GM23338 (cell line): ENCODE measurements at regions not wholly inside any gene's neighbourhood (a gene's known extent, or its start where the extent isn't known, plus 50 kb on each side); places are given as distances from the start of the nearest gene placed in this dataset.
"Not testable (repeated sequence)": the region's sequence is repeated elsewhere in the genome, so short reads cannot be mapped to it uniquely, and the experiment has no call there.

Experiments used
- ATAC-seq: fragments of 200-7000 bp; cut with Tn5 transposase; 3 replicates; pipeline ENCODE4 v1.9.1; 2020
- DNase-seq: peaks from one replicate; pipeline ENCODE4 v3.0.0-alpha.2; 2015; ENCODE audit warnings: low spot score
- H2AFZ ChIP-seq: fragments of 200-600 bp; sonication (generic); 2 replicates; pipeline ENCODE4 v1.8.0; 2016; ENCODE audit warnings: antibody characterized with exemption, mild to moderate bottlenecking, moderate library complexity
- H3F3A ChIP-seq: fragments of 200-600 bp; sonication (generic); replicated peaks from 2 replicates; pipeline ENCODE4 v1.8.0; 2017; ENCODE audit warnings: antibody characterized with exemption, mixed run types, low read depth
- H3K27ac ChIP-seq: fragments of 200-600 bp; sonication (generic); 2 replicates; pipeline ENCODE4 v1.6.1; 2016; ENCODE audit warnings: low read depth
- H3K27me3 ChIP-seq: fragments of 200-600 bp; sonication (generic); 2 replicates; pipeline ENCODE4 v1.8.0; 2016; ENCODE audit warnings: mild to moderate bottlenecking, mixed run types, moderate library complexity; ENCODE audit not compliant: insufficient read depth
- H3K36me3 ChIP-seq: fragments of 200-600 bp; sonication (generic); 2 replicates; pipeline ENCODE4 v1.8.0; 2016; ENCODE audit warnings: mild to moderate bottlenecking; ENCODE audit not compliant: insufficient read depth
- H3K4me1 ChIP-seq: fragments of 200-600 bp; sonication (generic); 2 replicates; pipeline ENCODE4 v1.8.0; 2016; ENCODE audit warnings: mild to moderate bottlenecking, moderate library complexity; ENCODE audit not compliant: insufficient read depth
- H3K4me2 ChIP-seq: fragments of 200-600 bp; sonication (generic); 2 replicates; pipeline ENCODE4 v1.7.1; 2017; ENCODE audit warnings: mixed run types
- H3K4me3 ChIP-seq: fragments of 200-600 bp; sonication (generic); 2 replicates; pipeline ENCODE4 v1.6.1; 2016; ENCODE audit warnings: mixed run types
- H3K79me2 ChIP-seq: fragments of 200-600 bp; sonication (generic); replicated peaks from 2 replicates; pipeline ENCODE4 v1.8.0; 2017; ENCODE audit warnings: mild to moderate bottlenecking; ENCODE audit not compliant: insufficient read depth
- H3K9me2 ChIP-seq: fragments of 200-600 bp; sonication (generic); 2 replicates; pipeline ENCODE4 v1.8.0; 2017; ENCODE audit not compliant: insufficient read depth
- H4K20me1 ChIP-seq: fragments of 200-600 bp; sonication (generic); replicated peaks from 2 replicates; pipeline ENCODE4 v1.8.0; 2017; ENCODE audit warnings: mild to moderate bottlenecking; ENCODE audit not compliant: insufficient read depth
- H3K27ac Mint-ChIP-seq: 2 replicates; pipeline ENCODE4 v1.8.0; 2020; ENCODE audit warnings: inconsistent platforms, mild to moderate bottlenecking, moderate library complexity, mixed read lengths
- H3K27me3 Mint-ChIP-seq: 3 replicates; pipeline ENCODE4 v1.8.0; 2022; ENCODE audit warnings: low read depth, mild to moderate bottlenecking, moderate library complexity, mixed read lengths, inconsistent platforms; ENCODE audit not compliant: insufficient read depth, poor library complexity
- H3K36me3 Mint-ChIP-seq: 3 replicates; pipeline ENCODE4 v1.8.0; 2021; ENCODE audit warnings: low read depth, mild to moderate bottlenecking, inconsistent platforms, moderate library complexity, mixed read lengths
- H3K4me1 Mint-ChIP-seq: 3 replicates; pipeline ENCODE4 v1.8.0; 2020; ENCODE audit warnings: mild to moderate bottlenecking, inconsistent platforms, mixed read lengths
- H3K4me3 Mint-ChIP-seq: 3 replicates; pipeline ENCODE4 v1.8.0; 2021; ENCODE audit warnings: moderate library complexity, mild to moderate bottlenecking, inconsistent platforms, mixed read lengths
- H3K9me3 Mint-ChIP-seq: 3 replicates; pipeline ENCODE4 v1.8.0; 2020; ENCODE audit warnings: moderate library complexity, mild to moderate bottlenecking, inconsistent platforms, mixed read lengths
- CREB1 ChIP-seq: fragments of 250-450 bp; sonication (Bioruptor Pico); IDR thresholded peaks from 2 replicates; pipeline ENCODE4 v1.5.0; 2020; ENCODE audit warnings: low read depth, mild to moderate bottlenecking, moderate library complexity
- NANOG ChIP-seq: IDR thresholded peaks from 2 replicates; pipeline ENCODE4 v1.6.1; 2016; ENCODE audit warnings: antibody characterized with exemption, borderline replicate concordance
- POLR2AphosphoS5 ChIP-seq: IDR thresholded peaks from 2 replicates; pipeline ENCODE4 v1.6.1; 2016; ENCODE audit warnings: antibody characterized with exemption, low read depth
- ZNF114 ChIP-seq: fragments of 250-450 bp; sonication (Bioruptor Pico); IDR thresholded peaks from 2 replicates; pipeline ENCODE4 v1.5.0; 2020; ENCODE audit warnings: mild to moderate bottlenecking, moderate library complexity
- TF ChIP-seq, protein P1 (sequence below): IDR thresholded peaks from one replicate; pipeline ENCODE4 v1.6.1; 2018; ENCODE audit warnings: antibody characterized with exemption; ENCODE audit not compliant: unreplicated experiment
- TF ChIP-seq, protein P2 (sequence below): IDR thresholded peaks from 2 replicates; pipeline ENCODE4 v1.6.1; 2016; ENCODE audit warnings: antibody characterized with exemption

- TF ChIP-seq ZNF114 (CRISPR knock-in tag) (no peak), CREB1 (CRISPR knock-in tag) (no peak), NANOG (no peak), POLR2AphosphoS5 (no peak)
- TF ChIP-seq, protein P1, sequence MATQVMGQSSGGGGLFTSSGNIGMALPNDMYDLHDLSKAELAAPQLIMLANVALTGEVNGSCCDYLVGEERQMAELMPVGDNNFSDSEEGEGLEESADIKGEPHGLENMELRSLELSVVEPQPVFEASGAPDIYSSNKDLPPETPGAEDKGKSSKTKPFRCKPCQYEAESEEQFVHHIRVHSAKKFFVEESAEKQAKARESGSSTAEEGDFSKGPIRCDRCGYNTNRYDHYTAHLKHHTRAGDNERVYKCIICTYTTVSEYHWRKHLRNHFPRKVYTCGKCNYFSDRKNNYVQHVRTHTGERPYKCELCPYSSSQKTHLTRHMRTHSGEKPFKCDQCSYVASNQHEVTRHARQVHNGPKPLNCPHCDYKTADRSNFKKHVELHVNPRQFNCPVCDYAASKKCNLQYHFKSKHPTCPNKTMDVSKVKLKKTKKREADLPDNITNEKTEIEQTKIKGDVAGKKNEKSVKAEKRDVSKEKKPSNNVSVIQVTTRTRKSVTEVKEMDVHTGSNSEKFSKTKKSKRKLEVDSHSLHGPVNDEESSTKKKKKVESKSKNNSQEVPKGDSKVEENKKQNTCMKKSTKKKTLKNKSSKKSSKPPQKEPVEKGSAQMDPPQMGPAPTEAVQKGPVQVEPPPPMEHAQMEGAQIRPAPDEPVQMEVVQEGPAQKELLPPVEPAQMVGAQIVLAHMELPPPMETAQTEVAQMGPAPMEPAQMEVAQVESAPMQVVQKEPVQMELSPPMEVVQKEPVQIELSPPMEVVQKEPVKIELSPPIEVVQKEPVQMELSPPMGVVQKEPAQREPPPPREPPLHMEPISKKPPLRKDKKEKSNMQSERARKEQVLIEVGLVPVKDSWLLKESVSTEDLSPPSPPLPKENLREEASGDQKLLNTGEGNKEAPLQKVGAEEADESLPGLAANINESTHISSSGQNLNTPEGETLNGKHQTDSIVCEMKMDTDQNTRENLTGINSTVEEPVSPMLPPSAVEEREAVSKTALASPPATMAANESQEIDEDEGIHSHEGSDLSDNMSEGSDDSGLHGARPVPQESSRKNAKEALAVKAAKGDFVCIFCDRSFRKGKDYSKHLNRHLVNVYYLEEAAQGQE = no peak
- TF ChIP-seq, protein P2, sequence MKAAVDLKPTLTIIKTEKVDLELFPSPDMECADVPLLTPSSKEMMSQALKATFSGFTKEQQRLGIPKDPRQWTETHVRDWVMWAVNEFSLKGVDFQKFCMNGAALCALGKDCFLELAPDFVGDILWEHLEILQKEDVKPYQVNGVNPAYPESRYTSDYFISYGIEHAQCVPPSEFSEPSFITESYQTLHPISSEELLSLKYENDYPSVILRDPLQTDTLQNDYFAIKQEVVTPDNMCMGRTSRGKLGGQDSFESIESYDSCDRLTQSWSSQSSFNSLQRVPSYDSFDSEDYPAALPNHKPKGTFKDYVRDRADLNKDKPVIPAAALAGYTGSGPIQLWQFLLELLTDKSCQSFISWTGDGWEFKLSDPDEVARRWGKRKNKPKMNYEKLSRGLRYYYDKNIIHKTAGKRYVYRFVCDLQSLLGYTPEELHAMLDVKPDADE = no peak
- Histone ChIP-seq H3K27me3 (no peaks in the 10 kb centered on the region), H4K20me1 (no peaks in the 10 kb centered on the region), H3K36me3 (no peaks in the 10 kb centered on the region), H3K4me2 (no peak overlapping the region), H3K9me2 (no peaks in the 10 kb centered on the region; the same call in 1 of the 2 replicates), H2AFZ (peak overlapping the region; percentile 90; the same call in 1 of the 2 replicates), H3F3A (no peaks in the 10 kb centered on the region), H3K4me1 (no peaks in the 10 kb centered on the region), H3K27ac (no peak overlapping the region), H3K79me2 (no peaks in the 10 kb centered on the region), H3K4me3 (no peak overlapping the region)
- DNase-seq = no peak
- no peaks in the 10 kb centered on the region for H3K36me3 Mint-ChIP-seq
- H3K9me3 Mint-ChIP-seq = peaks cover 5% of the 10 kb centered on the region; the same call in 2 of the 3 replicates
- H3K27ac Mint-ChIP-seq = no peak overlapping the region
- H3K4me3 Mint-ChIP-seq = no peak overlapping the region
- peaks cover 4% of the 10 kb centered on the region for H3K27me3 Mint-ChIP-seq
- ATAC-seq = no peak
- H3K4me1 Mint-ChIP-seq = no peaks in the 10 kb centered on the region
These were observed 323.7 kb upstream of the FAM78B start for GRCh38 chr1:166490437-166490991.

DNA sequence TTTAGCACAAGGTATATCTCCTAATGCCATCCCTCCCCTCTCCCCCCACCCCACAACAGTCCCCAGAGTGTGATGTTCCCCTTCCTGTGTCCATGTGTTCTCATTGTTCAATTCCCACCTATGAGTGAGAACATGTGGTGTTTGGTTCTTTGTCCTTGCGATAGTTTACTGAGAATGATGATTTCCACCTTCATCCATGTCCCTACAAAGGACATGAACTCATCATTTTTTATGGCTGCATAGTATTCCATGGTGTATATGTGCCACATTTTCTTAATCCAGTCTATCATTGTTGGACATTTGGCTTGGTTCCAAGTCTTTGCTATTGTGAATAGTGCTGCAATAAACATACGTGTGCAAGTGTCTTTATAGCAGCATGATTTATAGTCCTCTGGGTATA lies 327.0 kb upstream of the FAM78B start:
- H3K4me3 Mint-ChIP-seq, ATAC-seq, H3K4me2 ChIP-seq, H3F3A ChIP-seq, H3K36me3 Mint-ChIP-seq, H3K27me3 Mint-ChIP-seq, H3K4me1 Mint-ChIP-seq, H2AFZ ChIP-seq, H3K4me3 ChIP-seq, H3K9me2 ChIP-seq, H3K79me2 ChIP-seq, H3K27ac ChIP-seq, H3K27ac Mint-ChIP-seq, H3K4me1 ChIP-seq, H3K36me3 ChIP-seq, H3K27me3 ChIP-seq, H4K20me1 ChIP-seq, H3K9me3 Mint-ChIP-seq, DNase-seq: not testable (repeated sequence)
